ENCODE measurements at regions not wholly inside any gene's neighbourhood (a gene's known extent, or its start where the extent isn't known, plus 50 kb on each side); places are given as distances from the start of the nearest gene placed in this dataset.

DNA sequence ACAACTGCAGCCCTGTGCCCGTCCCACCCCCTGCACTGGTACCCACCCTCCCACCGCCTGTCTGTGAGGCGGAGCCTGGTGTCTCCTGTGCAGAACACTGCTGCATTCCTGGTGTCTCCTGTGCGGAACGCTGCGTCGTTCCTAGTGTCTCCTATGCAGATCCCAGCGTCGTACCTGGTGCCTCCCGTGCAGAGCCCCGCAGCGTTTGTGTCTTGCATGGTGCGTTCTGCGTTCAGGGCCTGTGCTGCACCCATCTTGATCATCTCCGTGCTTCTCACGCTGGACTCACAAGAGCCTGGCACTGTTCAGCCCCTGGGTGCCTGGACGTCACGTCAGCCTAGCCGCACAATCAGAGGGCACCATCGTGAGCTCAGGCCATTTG, 248.6 kb upstream of the SALL3 start:
- Mint-ChIP-seq H3K27me3 (peaks cover 5% of the 10 kb centered on the region), H3K36me3 (ENCODE audit: low read depth) (no peaks in the 10 kb centered on the region), H3K27ac (no peak overlapping the region), H3K4me1 (no peaks in the 10 kb centered on the region), H3K4me3 (no peak overlapping the region), H3K9me3 (no peaks in the 10 kb centered on the region)
- ATAC-seq (replicated peaks) = no peak

DNA sequence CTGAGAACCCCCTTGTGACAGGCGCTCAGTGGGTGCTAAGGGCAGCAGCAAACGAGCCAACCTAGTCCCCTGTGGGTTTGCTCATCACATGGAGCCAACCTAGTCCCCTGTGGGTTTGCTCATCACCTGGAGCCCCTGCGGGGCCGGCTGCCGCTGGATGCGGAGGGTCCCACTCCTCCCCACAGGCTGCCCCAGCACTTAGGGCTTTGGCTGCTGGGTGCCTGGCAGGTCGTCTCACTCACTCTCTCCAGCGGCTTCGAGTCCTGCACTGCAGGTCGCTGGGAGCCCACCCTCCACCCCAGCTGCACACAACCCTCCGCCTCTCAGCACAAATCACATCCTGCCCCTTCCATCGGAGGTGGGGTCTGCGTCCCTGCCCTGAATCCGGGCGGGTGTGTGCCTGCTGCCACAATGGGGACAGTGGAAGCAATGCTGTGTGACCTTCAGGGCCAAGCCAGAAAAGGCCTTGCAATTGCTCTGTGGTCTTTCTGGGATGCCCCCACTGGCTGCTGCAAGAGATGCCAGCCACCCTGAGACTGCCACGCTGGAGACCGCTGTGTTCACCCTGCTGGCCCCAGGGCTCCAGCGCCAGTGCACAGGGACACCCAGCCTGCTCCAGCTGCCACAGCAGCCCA, 248.1 kb upstream of the SALL3 start:
- Mint-ChIP-seq H3K36me3 (ENCODE audit: low read depth) (no peaks in the 10 kb centered on the region), H3K9me3 (no peaks in the 10 kb centered on the region), H3K27me3 (peaks cover 5% of the 10 kb centered on the region), H3K4me1 (no peaks in the 10 kb centered on the region), H3K27ac (no peak overlapping the region), H3K4me3 (no peak overlapping the region)
- ATAC-seq (replicated peaks) = no peak

DNA sequence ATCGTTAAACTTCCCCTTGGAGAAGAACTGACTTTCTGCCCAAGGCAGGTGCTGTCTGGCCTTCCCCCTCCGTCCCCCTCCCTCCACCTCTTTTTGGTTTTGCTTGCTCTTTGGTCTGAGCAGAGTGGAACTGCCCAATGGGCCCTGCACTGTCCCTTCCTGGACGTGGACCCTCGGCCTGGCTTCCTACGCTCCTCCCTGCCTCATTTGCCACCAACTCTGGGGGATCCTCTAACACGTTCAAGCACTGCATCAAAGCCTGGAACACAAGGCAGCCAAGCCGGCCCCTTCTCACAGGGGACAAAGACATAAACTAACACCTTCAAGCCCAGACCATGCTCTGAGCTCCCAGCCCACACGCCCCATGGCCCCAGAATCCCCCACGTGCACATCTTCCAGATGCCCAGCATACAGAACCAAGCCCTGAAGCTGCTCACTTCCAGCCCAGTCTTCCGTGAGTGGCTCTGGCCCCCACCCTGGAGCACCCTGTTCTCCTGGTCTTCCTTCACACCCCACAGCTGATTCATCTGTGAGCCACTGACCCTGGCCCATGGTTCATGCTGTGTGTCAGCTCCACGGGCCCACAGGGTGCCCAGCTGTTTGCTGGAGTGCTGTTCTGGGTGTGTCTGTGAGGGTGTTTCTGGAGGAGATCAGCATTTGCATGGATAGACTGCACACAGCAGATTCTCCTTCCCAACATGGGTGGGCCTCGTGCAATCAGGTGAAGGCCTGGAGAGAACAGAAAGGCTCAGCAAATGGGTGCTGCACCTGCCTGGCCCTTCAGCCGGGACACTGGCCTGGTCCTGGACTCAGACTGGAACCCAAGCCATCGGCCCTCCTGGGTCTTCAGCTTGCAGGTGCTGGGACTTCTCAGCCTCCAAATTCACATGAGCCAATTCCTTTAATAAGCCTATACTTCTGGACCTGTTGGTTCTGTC, 247.1 kb upstream of the SALL3 start:
- Mint-ChIP-seq H3K4me1 (no peaks in the 10 kb centered on the region), H3K27ac (no peak overlapping the region), H3K36me3 (ENCODE audit: low read depth) (no peaks in the 10 kb centered on the region), H3K27me3 (peaks cover 5% of the 10 kb centered on the region), H3K4me3 (no peak overlapping the region), H3K9me3 (no peaks in the 10 kb centered on the region)
- no peak for ATAC-seq (replicated peaks)

DNA sequence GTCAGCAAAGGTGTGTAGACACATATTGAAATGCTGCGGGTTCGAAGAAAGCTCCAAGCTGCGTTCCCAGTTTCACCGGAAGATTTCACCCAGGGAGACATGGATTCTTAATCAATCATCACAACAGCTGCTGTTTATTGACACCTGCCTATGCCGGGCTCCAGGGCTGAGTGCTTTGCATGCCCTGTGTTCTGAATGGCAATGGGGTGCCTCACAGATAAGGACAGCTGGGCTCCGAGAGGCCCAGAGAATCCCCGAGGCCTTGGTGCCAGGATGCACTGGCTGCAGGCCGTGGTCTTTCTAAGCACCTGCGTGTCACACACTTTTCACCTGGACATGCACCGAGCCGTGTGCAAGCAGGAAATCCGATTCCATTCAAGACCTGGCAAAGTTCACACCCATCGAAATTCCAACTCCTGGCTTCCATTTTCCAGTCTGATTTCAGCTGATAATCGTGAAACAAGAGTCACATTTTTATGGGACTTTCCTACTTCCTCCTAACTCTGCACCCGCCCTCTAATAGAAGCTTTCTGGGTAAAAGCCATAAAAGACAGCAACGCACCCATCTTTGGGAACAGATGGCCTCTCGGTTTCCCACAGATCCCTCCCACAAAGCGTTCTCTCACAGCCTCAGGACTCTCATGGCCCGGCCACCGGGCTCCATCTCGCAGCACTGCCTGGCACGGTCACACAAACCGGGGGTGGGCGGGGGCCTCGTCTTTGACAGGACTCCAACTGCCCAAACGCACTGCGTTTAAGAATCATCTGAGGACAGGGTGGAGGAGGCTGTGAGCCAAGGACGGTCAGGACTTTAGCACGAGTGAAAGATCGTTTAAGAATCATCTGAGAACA, 245.6 kb upstream of the SALL3 start:
- peaks cover 7% of the 10 kb centered on the region for H3K27me3 Mint-ChIP-seq
- no peak overlapping the region for H3K27ac Mint-ChIP-seq
- H3K9me3 Mint-ChIP-seq = peaks cover 3% of the 10 kb centered on the region
- H3K4me3 Mint-ChIP-seq = no peak overlapping the region
- peaks cover 4% of the 10 kb centered on the region for H3K4me1 Mint-ChIP-seq
- ATAC-seq (replicated peaks) = no peak
- H3K36me3 Mint-ChIP-seq (ENCODE audit: low read depth) = no peaks in the 10 kb centered on the region

DNA sequence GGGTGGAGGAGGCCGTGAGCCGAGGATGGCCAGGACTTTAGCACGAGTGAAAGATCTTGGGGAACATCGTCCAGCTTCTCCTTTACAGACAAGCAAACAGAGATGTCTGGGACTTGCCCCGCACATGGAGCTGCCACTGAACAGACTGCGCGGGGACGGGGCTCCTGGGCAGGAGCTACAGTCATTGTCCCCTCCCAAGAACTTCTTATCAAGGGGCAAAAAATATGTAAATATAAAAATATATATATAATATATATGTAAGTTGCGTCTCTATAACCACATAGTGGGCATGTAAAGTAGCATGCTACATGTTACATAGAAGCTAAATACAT, 245.0 kb upstream of the SALL3 start:
- ATAC-seq (replicated peaks) = no peak
- Mint-ChIP-seq H3K4me3 (no peak overlapping the region), H3K36me3 (ENCODE audit: low read depth) (no peaks in the 10 kb centered on the region), H3K4me1 (peaks cover 4% of the 10 kb centered on the region), H3K9me3 (peaks cover 6% of the 10 kb centered on the region), H3K27me3 (peaks cover 9% of the 10 kb centered on the region), H3K27ac (no peak overlapping the region)

DNA sequence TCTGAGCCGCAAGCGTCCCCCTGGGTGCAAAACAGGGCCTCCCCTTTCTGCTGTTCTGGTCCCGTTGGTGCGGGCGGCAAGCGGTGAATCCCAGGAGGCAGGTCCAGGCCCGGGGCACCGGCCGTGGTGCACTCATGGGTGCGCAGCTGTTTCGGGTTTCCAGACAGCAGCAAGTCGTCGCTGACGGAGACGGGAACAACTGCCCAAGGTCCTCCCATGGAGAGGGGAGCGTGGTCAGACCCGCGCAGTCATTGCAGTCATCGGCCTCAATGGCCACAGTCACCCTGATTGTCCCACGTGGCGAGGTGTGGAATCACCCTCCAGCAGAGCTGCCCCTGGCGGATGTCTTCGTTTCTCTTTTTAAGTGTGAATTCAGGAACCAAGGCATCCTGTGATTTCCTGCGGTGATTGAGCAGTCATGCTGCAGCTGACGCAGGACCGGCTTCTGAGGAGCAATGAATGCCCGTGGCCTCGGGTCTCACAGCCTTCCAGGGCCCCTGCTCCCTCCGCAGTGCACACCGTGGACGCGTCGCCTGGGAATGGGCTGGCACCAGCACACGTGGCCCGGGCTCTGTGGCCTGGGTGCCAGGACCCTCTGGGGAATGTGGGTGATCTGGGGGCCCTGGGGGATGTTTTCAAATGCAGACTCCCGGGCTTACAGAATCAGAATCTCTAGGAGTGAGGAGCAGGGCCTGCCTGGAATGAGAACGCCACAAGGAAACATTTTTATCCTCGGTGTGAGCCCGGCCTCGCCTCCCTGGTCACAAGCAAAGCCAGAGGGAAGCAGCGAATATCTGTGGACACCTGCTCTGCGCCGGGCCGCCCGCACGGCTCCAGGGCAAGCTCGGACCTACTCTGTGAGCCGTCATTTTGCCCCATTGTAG, 244.2 kb upstream of the SALL3 start:
- Mint-ChIP-seq H3K27me3 (peaks cover 9% of the 10 kb centered on the region), H3K4me1 (peaks cover 4% of the 10 kb centered on the region), H3K4me3 (no peak overlapping the region), H3K9me3 (peaks cover 6% of the 10 kb centered on the region), H3K36me3 (ENCODE audit: low read depth) (no peaks in the 10 kb centered on the region), H3K27ac (no peak overlapping the region)
- no peak for ATAC-seq (replicated peaks)

DNA sequence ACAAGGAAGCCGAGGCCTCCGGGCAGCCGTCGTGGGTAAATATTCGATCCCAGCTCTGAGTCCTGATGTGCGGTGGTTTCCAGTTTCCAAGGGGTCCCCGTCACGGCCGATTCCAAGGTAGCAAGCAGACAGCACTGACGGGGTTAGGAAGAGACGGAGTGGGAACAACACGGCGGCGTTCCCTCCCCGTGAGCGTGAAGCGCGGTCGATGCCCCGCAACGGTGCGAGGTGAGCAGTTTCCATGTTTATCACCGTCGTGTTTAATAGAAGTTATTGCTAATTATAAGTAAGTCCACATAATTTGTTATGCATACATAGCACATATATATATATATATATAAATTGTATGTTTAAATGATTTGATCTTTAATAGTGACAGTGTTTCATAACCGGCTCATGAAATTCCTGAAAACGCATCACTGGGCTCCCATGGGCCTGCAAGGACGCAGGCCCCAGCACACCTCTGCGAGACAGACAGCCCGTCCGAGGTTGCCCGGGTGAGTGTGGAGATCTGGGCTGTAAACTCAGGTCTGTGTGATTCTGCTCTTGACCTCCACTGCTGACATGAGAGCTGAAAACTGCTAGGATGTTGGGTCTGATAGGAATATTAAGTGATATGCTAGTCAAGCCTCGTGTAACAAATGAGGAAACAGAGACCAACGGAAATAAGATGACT, 243.5 kb upstream of the SALL3 start:
- Mint-ChIP-seq H3K4me3 (no peak overlapping the region), H3K27me3 (peaks cover 9% of the 10 kb centered on the region), H3K4me1 (peaks cover 4% of the 10 kb centered on the region), H3K36me3 (ENCODE audit: low read depth) (no peaks in the 10 kb centered on the region), H3K27ac (no peak overlapping the region), H3K9me3 (peaks cover 6% of the 10 kb centered on the region)
- ATAC-seq (replicated peaks) = no peak

DNA sequence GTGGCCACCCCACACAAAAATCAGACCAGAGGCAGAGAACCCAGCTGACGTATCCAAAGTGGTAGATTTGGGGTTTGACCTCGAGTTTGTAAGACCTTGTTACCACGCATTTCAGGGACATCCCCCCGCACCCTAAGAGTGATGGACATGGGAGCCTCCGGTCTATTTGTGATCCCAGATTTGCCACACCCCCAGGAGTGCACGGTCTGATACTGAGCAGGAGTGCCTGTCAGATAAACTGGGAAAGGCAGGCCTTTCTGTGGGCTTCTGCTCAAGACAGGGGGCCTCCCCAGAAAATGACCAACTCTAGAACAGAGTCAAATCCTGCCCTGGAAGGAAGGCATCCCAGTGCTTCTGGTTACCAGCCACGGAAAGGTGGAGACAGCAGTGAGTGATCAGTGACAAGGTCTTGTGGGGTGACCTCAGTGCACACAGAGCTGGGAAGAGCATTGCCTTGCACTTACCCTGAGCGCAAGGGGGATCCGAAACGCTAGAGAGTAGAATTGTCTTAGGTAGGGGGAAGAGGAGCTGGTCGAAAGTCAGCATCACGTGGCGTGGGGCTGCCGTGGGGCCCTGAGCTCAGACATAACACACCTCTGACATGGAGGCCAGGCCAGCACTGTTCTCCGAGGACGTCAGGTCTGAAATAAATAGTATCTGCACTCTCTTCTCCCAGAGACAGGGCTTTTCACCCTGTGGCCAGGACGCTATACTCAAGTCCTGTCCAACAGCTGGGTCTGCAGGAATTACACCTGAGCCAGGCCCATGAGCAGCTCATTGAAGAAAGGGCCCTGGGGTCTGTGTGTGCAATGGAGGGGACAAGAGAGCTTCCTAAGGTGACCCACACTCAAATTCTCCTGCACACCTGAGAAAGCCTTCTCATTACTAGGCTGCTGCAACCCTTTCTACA, 242.4 kb upstream of the SALL3 start:
- no peak for ATAC-seq (replicated peaks)
- Mint-ChIP-seq H3K4me3 (no peak overlapping the region), H3K4me1 (peaks cover 4% of the 10 kb centered on the region), H3K36me3 (ENCODE audit: low read depth) (no peaks in the 10 kb centered on the region), H3K27ac (no peak overlapping the region), H3K9me3 (peaks cover 6% of the 10 kb centered on the region), H3K27me3 (peaks cover 9% of the 10 kb centered on the region)

DNA sequence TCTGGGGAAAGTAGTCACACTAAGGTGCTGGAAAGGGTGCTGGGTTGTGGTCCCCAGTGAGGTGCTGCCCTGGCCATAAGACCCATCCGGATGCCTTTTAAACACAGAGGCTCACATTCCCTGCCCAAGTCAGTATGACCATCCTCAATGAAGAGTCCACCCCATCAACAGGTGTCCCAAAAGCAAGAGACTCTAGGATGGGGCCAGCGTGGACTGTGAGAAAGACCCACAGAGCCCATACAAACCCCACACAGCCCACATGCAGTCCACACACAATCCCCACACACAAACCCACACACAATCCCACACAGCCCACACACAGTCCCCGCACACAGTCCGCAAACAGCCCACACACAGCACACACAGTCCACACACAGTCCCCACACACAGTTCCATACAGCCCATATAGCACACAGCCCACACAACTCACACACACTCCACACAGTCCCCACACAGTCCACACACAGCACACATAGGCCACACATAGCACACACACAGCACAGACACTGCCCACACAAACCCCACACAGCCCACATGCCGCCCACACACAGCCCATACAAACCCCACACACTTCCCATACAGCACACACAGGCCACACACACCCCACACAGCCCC, 241.4 kb upstream of the SALL3 start:
- Mint-ChIP-seq H3K36me3 (ENCODE audit: low read depth) (no peaks in the 10 kb centered on the region), H3K9me3 (peaks cover 6% of the 10 kb centered on the region), H3K27ac (no peak overlapping the region), H3K27me3 (peaks cover 4% of the 10 kb centered on the region), H3K4me1 (peaks cover 4% of the 10 kb centered on the region), H3K4me3 (no peak overlapping the region)
- no peak for ATAC-seq (replicated peaks)

DNA sequence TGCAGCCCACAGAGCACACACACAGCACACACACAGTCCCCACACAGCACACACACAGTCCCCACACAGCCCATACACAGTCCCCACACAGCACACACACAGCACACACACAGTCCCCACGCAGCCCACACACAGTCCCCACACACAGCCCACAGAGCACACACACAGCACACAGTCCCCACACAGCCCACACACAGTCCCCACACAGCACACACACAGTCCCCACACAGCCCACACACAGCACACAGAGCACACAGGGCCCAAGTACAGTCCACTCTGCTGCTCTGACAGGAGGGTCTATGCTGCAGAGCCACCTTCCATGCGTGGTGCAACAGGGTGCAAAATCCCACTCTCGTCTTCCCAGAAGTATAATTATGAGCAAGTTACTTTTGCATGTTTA, 240.5 kb upstream of the SALL3 start:
- Mint-ChIP-seq H3K4me1 (peaks cover 4% of the 10 kb centered on the region), H3K36me3 (ENCODE audit: low read depth) (no peaks in the 10 kb centered on the region), H3K27me3 (peaks cover 4% of the 10 kb centered on the region), H3K4me3 (no peak overlapping the region), H3K27ac (no peak overlapping the region), H3K9me3 (peaks cover 6% of the 10 kb centered on the region)
- ATAC-seq (replicated peaks) = no peak

DNA sequence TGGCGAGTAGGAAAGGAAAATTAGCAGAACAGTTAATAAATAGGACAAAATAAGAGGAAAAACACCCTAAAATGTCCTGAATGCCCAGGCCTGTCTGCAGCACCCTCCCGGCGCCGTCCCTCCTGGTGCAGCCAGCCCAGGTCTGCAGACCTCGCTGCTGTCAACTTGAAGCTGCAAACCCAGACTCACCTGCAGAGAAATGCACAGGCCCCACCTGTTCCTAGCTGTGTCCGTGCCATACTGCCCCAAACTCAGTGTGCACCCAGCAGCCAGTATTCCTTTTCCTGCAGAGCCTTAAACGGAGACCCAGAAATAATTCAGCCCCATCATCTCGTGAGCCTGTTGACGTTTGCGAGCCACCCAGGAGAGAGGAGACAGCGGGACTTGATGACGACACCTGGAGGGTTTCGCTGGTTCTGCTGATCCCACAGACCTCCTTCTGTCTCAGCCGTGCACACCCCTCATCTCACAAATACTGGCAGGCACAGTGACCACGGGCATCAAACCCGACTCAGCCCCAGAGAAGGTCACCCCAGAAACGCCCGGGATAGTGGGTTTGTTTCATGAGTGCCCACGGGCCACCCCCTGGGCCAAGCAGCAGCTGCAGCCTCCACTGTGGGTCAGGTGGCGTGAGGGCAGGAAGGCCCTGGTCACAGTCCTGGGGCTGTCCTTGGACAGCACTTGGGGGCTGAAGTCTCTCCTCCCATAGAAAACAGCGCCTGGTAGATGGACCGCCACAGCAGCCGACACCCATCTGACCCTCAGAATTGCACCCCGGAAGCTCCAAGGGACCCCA, 239.5 kb upstream of the SALL3 start:
- no peaks in the 10 kb centered on the region for H3K36me3 Mint-ChIP-seq (ENCODE audit: low read depth)
- H3K9me3 Mint-ChIP-seq = peaks cover 6% of the 10 kb centered on the region
- H3K27me3 Mint-ChIP-seq = peaks cover 8% of the 10 kb centered on the region
- no peak for ATAC-seq (replicated peaks)
- no peak overlapping the region for H3K27ac Mint-ChIP-seq
- H3K4me1 Mint-ChIP-seq = peaks cover 4% of the 10 kb centered on the region
- H3K4me3 Mint-ChIP-seq = no peak overlapping the region

DNA sequence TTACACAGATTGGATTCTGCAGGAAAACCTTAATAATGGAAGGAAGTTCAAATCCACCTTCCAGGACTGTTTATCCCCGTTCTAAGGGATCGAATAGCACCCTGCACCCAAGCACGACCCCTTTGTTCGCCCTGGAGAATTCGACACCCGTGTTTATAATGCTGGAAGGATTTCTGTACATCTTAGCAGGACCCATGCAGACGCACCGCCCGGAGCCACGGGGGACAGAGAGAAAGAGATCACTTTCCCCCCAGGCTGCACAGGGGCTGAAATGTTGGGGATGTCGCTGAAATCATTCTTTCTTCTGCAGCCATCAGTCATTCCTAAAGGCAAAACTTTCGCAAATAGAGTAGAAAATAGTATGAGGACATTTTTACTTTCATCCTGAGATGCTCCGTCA, 238.7 kb upstream of the SALL3 start:
- H3K9me3 Mint-ChIP-seq = peaks cover 6% of the 10 kb centered on the region

More for the DNA sequence above, 238.7 kb upstream of the SALL3 start:
- Mint-ChIP-seq H3K4me3 (no peak overlapping the region), H3K36me3 (ENCODE audit: low read depth) (no peaks in the 10 kb centered on the region), H3K4me1 (peaks cover 4% of the 10 kb centered on the region), H3K27ac (no peak overlapping the region), H3K27me3 (peaks cover 8% of the 10 kb centered on the region)
- no peak for ATAC-seq (replicated peaks)

All from activated T-helper 17 cell treated with anti-CD3 and anti-CD28 coated beads, Interleukin-2, amount 50 U/mL, for 72 hours (primary cell).